HEK293 (cell line): ENCODE measurements at regions not wholly inside any gene's neighbourhood (a gene's known extent, or its start where the extent isn't known, plus 50 kb on each side); places are given as distances from the start of the nearest gene placed in this dataset.

Experiments
- CTCF ChIP-seq: fragments of 450-650 bp; formaldehyde crosslinking; IDR thresholded peaks from 2 replicates; pipeline ENCODE4 v1.5.1; 2016; ENCODE audit warnings: missing biosample characterization, missing genetic modification characterization
- MZF1 ChIP-seq: fragments of 450-650 bp; formaldehyde crosslinking; IDR thresholded peaks from 2 replicates; pipeline ENCODE4 v1.5.1; 2017; ENCODE audit warnings: missing biosample characterization, missing genetic modification characterization, borderline replicate concordance
- SP2 ChIP-seq: fragments of 450-650 bp; formaldehyde crosslinking; IDR thresholded peaks from 2 replicates; pipeline ENCODE4 v1.5.1; 2016; ENCODE audit warnings: missing biosample characterization, missing genetic modification characterization
- ZFHX2 ChIP-seq: fragments of 450-650 bp; formaldehyde crosslinking; conservative IDR thresholded peaks from 2 replicates; pipeline ENCODE4 v1.5.1; 2016; ENCODE audit warnings: missing biosample characterization, missing genetic modification characterization
- ZFP41 ChIP-seq: fragments of 450-650 bp; formaldehyde crosslinking; IDR thresholded peaks from 2 replicates; pipeline ENCODE4 v1.5.1; 2016; ENCODE audit warnings: missing biosample characterization, missing genetic modification characterization, borderline replicate concordance
- ZNF133 ChIP-seq: fragments of 450-650 bp; formaldehyde crosslinking; IDR thresholded peaks from 2 replicates; pipeline ENCODE4 v1.5.1; 2016; ENCODE audit warnings: missing biosample characterization, missing genetic modification characterization
- ZNF138 ChIP-seq: fragments of 450-650 bp; formaldehyde crosslinking; IDR thresholded peaks from 2 replicates; pipeline ENCODE4 v1.5.1; 2016; ENCODE audit warnings: missing biosample characterization, missing genetic modification characterization, borderline replicate concordance
- ZNF174 ChIP-seq: fragments of 450-650 bp; formaldehyde crosslinking; IDR thresholded peaks from 2 replicates; pipeline ENCODE4 v1.5.0; 2017; ENCODE audit warnings: missing biosample characterization, mild to moderate bottlenecking, missing genetic modification characterization
- ZNF610 ChIP-seq: fragments of 450-650 bp; formaldehyde crosslinking; IDR thresholded peaks from 2 replicates; pipeline ENCODE4 v1.5.1; 2016; ENCODE audit warnings: missing biosample characterization, missing genetic modification characterization, borderline replicate concordance
- ZNF639 ChIP-seq: fragments of 450-650 bp; formaldehyde crosslinking; IDR thresholded peaks from 2 replicates; pipeline ENCODE4 v1.5.1; 2016; ENCODE audit warnings: missing biosample characterization, missing genetic modification characterization
- ZNF792 ChIP-seq: fragments of 450-650 bp; formaldehyde crosslinking; IDR thresholded peaks from 2 replicates; pipeline ENCODE4 v1.5.1; 2016; ENCODE audit warnings: missing biosample characterization, missing genetic modification characterization

GRCh38 chr10:8543361-8544056, 489.0 kb downstream of the GATA3 start:
- TF ChIP-seq ZFHX2 (tag by site-specific recombination) (no peak), ZNF639 (tag by site-specific recombination) (no peak), ZNF174 (tag by site-specific recombination) (no peak), CTCF (tag by site-specific recombination) (no peak), ZNF610 (tag by site-specific recombination) (no peak), SP2 (tag by site-specific recombination) (no peak), ZNF138 (no peak), ZNF792 (tag by site-specific recombination) (no peak), ZNF133 (tag by site-specific recombination) (no peak), MZF1 (tag by site-specific recombination) (no peak), ZFP41 (tag by site-specific recombination) (no peak)
